ENCODE measurements at regions not wholly inside any gene's neighbourhood (a gene's known extent, or its start where the extent isn't known, plus 50 kb on each side); places are given as distances from the start of the nearest gene placed in this dataset.

- H3K4me3 ChIP-seq (ENCODE audit: low read depth, low read length): no peak overlapping the region
- TF ChIP-seq PRDM1 (tag by site-specific recombination; IDR thresholded peaks at IDR 0.05): no peak
- no peak for TF ChIP-seq ZBTB11 (tag by site-specific recombination; conservative IDR thresholded peaks at IDR 0.05; ENCODE audit: low read depth)
- TF ChIP-seq ZNF488 (tag by site-specific recombination; IDR thresholded peaks at IDR 0.05): no peak
- TF ChIP-seq ZNF121 (tag by site-specific recombination; IDR thresholded peaks at IDR 0.05): no peak
- TF ChIP-seq ZNF585B (tag by site-specific recombination; IDR thresholded peaks at IDR 0.05): no peak
- no peak for TF ChIP-seq MZF1 (tag by site-specific recombination; IDR thresholded peaks at IDR 0.05; ENCODE audit: borderline replicate concordance)
- no peak for TF ChIP-seq PRDM6 (tag by site-specific recombination; IDR thresholded peaks at IDR 0.05)
- no peak for TF ChIP-seq BCL11B (tag by site-specific recombination; IDR thresholded peaks at IDR 0.05; ENCODE audit: low read depth)
- CTCF ChIA-PET: no interaction called here
These were observed 339.0 kb upstream of the ETAA1 start for GRCh38 chr2:67057901-67058703.

GRCh38 chr2:67065046-67065445, 332.1 kb upstream of the ETAA1 start:
- H3K4me3 ChIP-seq (ENCODE audit: low read depth, low read length): no peak overlapping the region
- H3K4me1 ChIP-seq (ENCODE audit: control insufficient read depth, insufficient read depth, low read length): no peaks in the 10 kb centered on the region
- H3K27ac ChIP-seq (ENCODE audit: extremely low read depth, low read depth, low read length): no peak overlapping the region
- POLR2A ChIA-PET: no interaction called here
- H3K36me3 ChIP-seq (ENCODE audit: control insufficient read depth in 2 of 2, insufficient read depth in 1 of 2, low read length in 2 of 2): no peaks in the 10 kb centered on the region
- CTCF ChIA-PET: no interaction called here
- H3K9me3 ChIP-seq (ENCODE audit: control insufficient read depth, insufficient read depth, low read depth, low read length): no peaks in the 10 kb centered on the region
- TF ChIP-seq ZNF391 (tag by site-specific recombination; IDR thresholded peaks at IDR 0.05; ENCODE audit: borderline replicate concordance, low read depth) (no peak), ZNF416 (tag by site-specific recombination; IDR thresholded peaks at IDR 0.05) (no peak), ZFP69B (tag by site-specific recombination; IDR thresholded peaks at IDR 0.05) (no peak), ZNF654 (tag by site-specific recombination; IDR thresholded peaks at IDR 0.05; ENCODE audit: low read depth) (no peak), ZNF629 (tag by site-specific recombination; IDR thresholded peaks at IDR 0.05) (no peak), ZNF214 (tag by site-specific recombination; IDR thresholded peaks at IDR 0.05; ENCODE audit: borderline replicate concordance) (no peak), ZFP37 (tag by site-specific recombination; IDR thresholded peaks at IDR 0.05) (no peak), ZNF211 (tag by site-specific recombination; IDR thresholded peaks at IDR 0.05; ENCODE audit: low read depth) (no peak), ZNF239 (tag by site-specific recombination; IDR thresholded peaks at IDR 0.05) (no peak), ZBTB44 (tag by site-specific recombination; IDR thresholded peaks at IDR 0.05) (no peak), SETDB1 (IDR thresholded peaks at IDR 0.05; ENCODE audit: insufficient read length, low read length) (no peak), ZNF645 (tag by site-specific recombination; IDR thresholded peaks at IDR 0.05) (no peak), ZNF837 (tag by site-specific recombination; IDR thresholded peaks at IDR 0.05) (no peak), PRDM4 (tag by site-specific recombination; IDR thresholded peaks at IDR 0.05) (no peak), ZNF138 (tag by site-specific recombination; IDR thresholded peaks at IDR 0.05; ENCODE audit: borderline replicate concordance) (no peak), ZNF514 (tag by site-specific recombination; IDR thresholded peaks at IDR 0.05) (no peak)

More at GRCh38 chr2:67057901-67058703, 339.0 kb upstream of the ETAA1 start:
- Histone ChIP-seq H3K4me1 (ENCODE audit: control insufficient read depth, insufficient read depth, low read length) (peaks cover 8% of the 10 kb centered on the region), H3K36me3 (ENCODE audit: control insufficient read depth in 2 of 2, insufficient read depth in 1 of 2, low read length in 2 of 2) (no peaks in the 10 kb centered on the region), H3K9me3 (ENCODE audit: control insufficient read depth, insufficient read depth, low read depth, low read length) (no peaks in the 10 kb centered on the region), H3K27ac (ENCODE audit: extremely low read depth, low read depth, low read length) (no peak overlapping the region)
- POLR2A ChIA-PET: no interaction called here
